HG03280 (cell line): ENCODE measurements at regions not wholly inside any gene's neighbourhood (a gene's known extent, or its start where the extent isn't known, plus 50 kb on each side); places are given as distances from the start of the nearest gene placed in this dataset.
"Not testable (repeated sequence)": the region's sequence is repeated elsewhere in the genome, so short reads cannot be mapped to it uniquely, and the experiment has no call there.

Source experiments
- ATAC-seq: cut with Tn5 transposase; IDR thresholded peaks from one replicate; pipeline ENCODE4 v1.9.1; 2021; ENCODE audit warnings: mild to moderate bottlenecking, moderate library complexity; ENCODE audit not compliant: unreplicated experiment

- no peak for ATAC-seq
Observed at GRCh38 chr18:27585602-27586173, 400.6 kb upstream of the CHST9 start.

DNA sequence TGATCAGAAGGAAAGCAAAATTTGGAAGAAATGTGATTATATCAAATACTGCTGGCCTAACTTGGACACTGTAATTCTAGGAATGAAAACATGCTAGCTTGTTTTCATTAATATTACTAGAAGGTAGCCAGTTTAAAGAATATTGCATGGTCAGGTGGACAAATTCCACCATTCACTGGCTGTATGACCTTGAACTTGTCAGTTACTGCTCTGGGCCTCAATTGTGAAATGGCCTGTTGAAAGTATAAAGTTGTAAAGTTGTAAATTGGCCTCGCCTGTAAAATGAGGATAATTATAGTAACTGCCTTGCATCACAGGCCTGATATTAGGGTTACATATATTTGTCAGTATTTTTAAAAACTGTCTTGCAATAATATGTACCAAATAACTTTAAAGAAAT, 398.4 kb upstream of the CHST9 start:
- no peak for ATAC-seq

GRCh38 chr18:27582760-27583412, 397.8 kb upstream of the CHST9 start:
- ATAC-seq = no peak

- no peak for ATAC-seq
Observed at GRCh38 chr18:27581296-27581904, 396.3 kb upstream of the CHST9 start.

DNA sequence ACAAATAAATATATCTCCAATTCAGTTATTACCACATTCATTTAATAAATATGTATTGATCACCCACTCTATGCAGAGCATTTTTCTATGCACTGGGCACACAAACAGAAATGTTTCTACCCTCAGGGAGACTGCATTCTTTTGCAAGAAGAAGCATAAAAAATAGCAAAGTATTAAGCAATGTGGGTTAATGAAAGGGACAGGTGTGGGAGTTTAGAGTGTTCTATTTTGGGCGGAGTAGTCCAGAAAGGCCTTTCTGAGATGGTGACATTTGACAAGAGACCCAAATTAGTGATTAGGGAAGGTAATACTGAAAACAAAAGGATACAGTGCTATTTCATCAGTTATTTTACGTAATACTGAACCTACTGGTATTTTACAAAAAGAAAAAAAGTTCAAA, 394.3 kb upstream of the CHST9 start:
- no peak for ATAC-seq

GRCh38 chr18:27577752-27578151, 392.6 kb upstream of the CHST9 start:
- ATAC-seq = no peak

- no peak for ATAC-seq
Observed at GRCh38 chr18:27577265-27577664, 392.2 kb upstream of the CHST9 start.

DNA sequence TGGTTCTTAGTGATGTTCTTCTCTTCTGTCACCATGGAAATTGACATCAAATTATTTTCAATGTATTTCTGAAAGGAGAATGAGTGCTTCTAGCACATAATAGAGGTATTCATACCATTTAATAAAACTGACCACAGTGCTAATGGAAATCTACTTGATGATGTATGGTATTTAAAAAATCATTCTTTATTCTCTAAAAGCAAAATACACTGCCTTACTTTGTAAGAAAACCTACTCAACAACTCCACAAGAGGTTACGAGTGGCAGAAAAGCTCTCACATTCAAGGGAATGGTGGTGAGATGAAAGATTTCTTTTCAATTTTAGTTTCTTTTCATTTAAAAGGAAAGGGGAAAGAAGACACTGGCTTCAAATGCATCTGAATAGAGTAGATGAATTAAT, 382.3 kb upstream of the CHST9 start:
- no peak for ATAC-seq

DNA sequence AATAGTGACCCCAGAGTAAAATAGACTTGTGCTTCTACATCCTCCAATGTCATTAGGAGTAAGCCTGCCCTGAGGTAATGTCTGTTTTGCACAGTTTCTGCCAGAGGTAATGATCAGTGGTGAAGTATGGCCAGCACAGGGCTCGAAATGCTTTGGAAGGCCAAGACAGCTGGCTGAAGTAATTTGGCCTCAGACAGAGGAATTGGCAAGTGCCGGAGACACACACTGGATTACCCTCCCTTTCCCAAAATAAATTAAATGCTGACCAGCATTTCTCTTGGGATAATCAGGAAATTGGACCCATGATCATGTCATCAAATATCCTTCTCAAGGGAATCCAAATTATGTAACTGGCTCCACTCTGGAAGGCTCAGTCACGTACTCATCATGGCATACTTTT, 379.0 kb upstream of the CHST9 start:
- ATAC-seq = no peak

- no peak for ATAC-seq
Observed at GRCh38 chr18:27558388-27559155, 373.5 kb upstream of the CHST9 start.

- ATAC-seq = no peak
Observed at GRCh38 chr18:27556741-27557140, 371.6 kb upstream of the CHST9 start.

DNA sequence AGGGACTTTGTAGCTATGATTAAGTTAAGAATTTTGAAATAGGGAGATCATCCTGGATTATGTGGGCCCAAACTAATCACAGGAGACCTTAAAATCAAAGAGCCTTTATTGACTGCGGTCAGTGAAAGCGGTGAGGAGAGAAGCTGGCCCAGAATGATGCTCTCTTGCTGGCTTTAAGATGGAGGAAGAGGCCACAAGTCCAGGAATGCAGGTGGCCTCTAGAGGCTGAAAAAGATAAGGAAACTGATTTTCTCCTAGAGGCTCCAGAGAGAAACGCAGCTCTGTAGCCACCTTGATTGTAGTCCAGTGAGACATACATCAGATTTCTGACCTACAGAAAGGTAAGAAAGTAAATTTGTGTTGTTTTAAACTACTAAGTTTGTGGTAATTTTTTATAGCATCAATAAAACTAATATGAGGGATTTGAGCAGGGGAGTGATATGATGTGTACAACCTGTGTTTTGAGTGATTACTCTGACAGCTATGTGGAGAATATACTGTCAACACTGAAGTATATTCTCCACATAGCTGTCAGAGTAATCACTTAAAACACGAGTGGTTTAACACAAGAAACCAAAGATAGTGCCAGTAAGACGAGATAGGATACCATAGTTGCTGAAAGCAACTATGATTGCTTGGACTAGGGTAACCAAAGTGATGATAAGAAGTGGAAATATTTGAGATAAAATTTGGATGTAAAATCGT, 364.4 kb upstream of the CHST9 start:
- ATAC-seq = no peak

DNA sequence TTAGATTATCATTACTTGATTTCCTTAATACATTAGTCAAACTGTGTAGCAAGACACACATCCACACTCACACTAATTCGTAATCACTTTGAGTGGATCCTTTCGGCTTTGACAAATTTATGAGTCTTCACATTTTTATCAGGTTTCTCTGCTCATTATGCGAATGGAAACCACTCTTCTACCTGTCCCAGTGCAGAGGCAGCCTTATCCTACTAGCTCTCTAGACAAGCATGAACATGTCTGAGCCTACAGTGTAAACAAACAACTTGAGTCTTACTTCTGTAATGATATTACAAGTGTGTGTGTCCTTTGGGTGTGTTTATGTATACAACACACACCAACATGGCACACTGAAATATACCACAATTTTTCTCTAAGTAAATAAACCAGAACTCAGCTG, 361.9 kb upstream of the CHST9 start:
- no peak for ATAC-seq

GRCh38 chr18:27544206-27544605, 359.1 kb upstream of the CHST9 start:
- no peak for ATAC-seq

GRCh38 chr18:27541293-27541692, 356.2 kb upstream of the CHST9 start:
- no peak for ATAC-seq

- no peak for ATAC-seq
Observed at GRCh38 chr18:27540111-27540510, 355.0 kb upstream of the CHST9 start.

GRCh38 chr18:27528925-27529521, 343.9 kb upstream of the CHST9 start:
- no peak for ATAC-seq

GRCh38 chr18:27527856-27528255, 342.7 kb upstream of the CHST9 start:
- ATAC-seq = no peak

DNA sequence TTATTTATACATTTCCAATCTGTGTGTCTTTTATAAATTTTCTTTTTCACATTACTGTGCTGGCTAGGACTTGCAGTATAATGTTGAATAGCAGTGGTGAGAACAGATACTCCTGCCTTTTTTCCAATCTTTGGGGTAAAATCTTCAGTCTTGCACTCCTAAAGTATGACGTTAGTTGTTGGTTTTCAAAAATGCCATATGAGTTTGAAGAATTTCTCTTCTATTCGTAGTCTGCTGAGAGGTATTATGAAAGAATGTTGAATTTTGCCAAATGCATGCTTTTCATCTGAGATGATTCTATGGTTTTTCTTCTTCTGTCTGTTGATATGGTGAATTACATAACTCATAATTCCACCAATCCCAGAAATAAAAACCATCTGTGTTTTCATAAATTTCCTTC, 335.3 kb upstream of the CHST9 start:
- no peak for ATAC-seq

DNA sequence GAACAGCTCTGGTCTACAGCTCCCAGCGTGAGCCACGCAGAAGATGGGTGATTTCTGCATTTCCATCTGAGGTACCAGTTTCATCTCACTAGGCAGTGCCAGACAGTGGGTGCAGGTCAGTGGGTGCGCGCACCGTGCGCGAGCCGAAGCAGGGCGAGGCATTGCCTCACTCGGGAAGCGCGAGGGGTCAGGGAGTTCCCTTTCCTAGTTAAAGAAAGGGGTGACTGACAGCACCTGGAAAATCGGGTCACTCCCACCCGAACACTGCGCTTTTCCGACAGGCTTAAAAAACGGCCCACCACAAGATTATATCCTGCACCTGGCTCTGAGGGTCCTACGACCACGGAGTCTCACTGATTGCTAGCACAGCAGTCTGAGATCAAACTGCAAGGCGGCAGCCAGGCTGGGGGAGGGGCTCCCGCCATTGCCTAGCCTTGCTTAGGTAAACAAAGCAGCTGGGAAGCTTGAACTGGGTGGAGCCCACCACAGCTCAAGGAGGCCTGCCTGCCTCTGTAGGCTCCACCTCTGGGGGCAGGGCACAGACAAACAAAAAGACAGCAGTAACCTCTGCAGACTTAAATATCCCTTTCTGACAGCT, 325.0 kb upstream of the CHST9 start:
- ATAC-seq = not testable (repeated sequence)
